DND-41 (cell line): ENCODE measurements at regions not wholly inside any gene's neighbourhood (a gene's known extent, or its start where the extent isn't known, plus 50 kb on each side); places are given as distances from the start of the nearest gene placed in this dataset.

ENCODE experiments used
- ATAC-seq: fragments of 200-7000 bp; cut with Tn5 transposase; 3 replicates; pipeline ENCODE4 v1.9.1; 2021; ENCODE audit warnings: low read depth; ENCODE audit not compliant: insufficient read depth
- DNase-seq: peaks from one replicate; pipeline ENCODE4 v3.0.0-alpha.2; 2020
- H2AFZ ChIP-seq: 2 replicates; pipeline ENCODE4 v1.6.0; 2012; ENCODE audit warnings: low read depth, low read length
- H3K27ac ChIP-seq: 2 replicates; pipeline ENCODE4 v1.5.1; 2012; ENCODE audit warnings: low read length, inconsistent platforms
- H3K27me3 ChIP-seq: fragments of 200-600 bp; sonication (generic); 2 replicates; pipeline ENCODE4 v1.6.0; 2012; ENCODE audit warnings: low read length, mild to moderate bottlenecking, inconsistent platforms; ENCODE audit not compliant: insufficient read depth, poor library complexity
- H3K36me3 ChIP-seq: 2 replicates; pipeline ENCODE4 v1.5.1; 2012; ENCODE audit warnings: low read length, inconsistent platforms; ENCODE audit not compliant: insufficient read depth
- H3K4me1 ChIP-seq: 2 replicates; pipeline ENCODE4 v1.5.1; 2012; ENCODE audit warnings: mild to moderate bottlenecking, low read length; ENCODE audit not compliant: insufficient read depth
- H3K4me2 ChIP-seq: 2 replicates; pipeline ENCODE4 v1.6.0; 2012; ENCODE audit warnings: mild to moderate bottlenecking, moderate library complexity, low read length, inconsistent platforms; ENCODE audit not compliant: insufficient read depth
- H3K4me3 ChIP-seq, 2 experiments: fragments of 200-600 bp in 1 of 2; shearing (Covaris generic) in 1 of 2; 2 replicates each; pipeline ENCODE4 v1.5.1; 2012 to 2016; ENCODE audit warnings: inconsistent platforms in 2 of 2, low read length in 2 of 2, mild to moderate bottlenecking in 2 of 2, low read depth in 1 of 2, moderate library complexity in 1 of 2
- H3K79me2 ChIP-seq: 2 replicates; pipeline ENCODE4 v1.6.0; 2012; ENCODE audit warnings: low read length, inconsistent platforms; ENCODE audit not compliant: insufficient read depth
- H3K9ac ChIP-seq: 2 replicates; pipeline ENCODE4 v1.6.0; 2012; ENCODE audit warnings: low read depth, mild to moderate bottlenecking, inconsistent platforms, low read length, moderate library complexity
- H3K9me3 ChIP-seq: 2 replicates; pipeline ENCODE4 v1.5.1; 2012; ENCODE audit warnings: low read length, moderate library complexity, mild to moderate bottlenecking, inconsistent platforms; ENCODE audit not compliant: insufficient read depth, severe bottlenecking
- H4K20me1 ChIP-seq: 2 replicates; pipeline ENCODE4 v1.6.0; 2012; ENCODE audit warnings: low read length; ENCODE audit not compliant: insufficient read depth
- CTCF ChIP-seq: IDR thresholded peaks from 2 replicates; pipeline ENCODE4 v1.5.1; 2012; ENCODE audit warnings: borderline replicate concordance, low read length, moderate library complexity, mild to moderate bottlenecking; ENCODE audit not compliant: poor library complexity, severe bottlenecking; ENCODE audit errors: extremely low read depth
- EZH2 ChIP-seq: IDR thresholded peaks from 3 replicates; pipeline ENCODE4 v1.6.1; 2012; ENCODE audit warnings: borderline replicate concordance, low read depth, mild to moderate bottlenecking, moderate library complexity, low read length, inconsistent platforms; ENCODE audit not compliant: severe bottlenecking

DNA sequence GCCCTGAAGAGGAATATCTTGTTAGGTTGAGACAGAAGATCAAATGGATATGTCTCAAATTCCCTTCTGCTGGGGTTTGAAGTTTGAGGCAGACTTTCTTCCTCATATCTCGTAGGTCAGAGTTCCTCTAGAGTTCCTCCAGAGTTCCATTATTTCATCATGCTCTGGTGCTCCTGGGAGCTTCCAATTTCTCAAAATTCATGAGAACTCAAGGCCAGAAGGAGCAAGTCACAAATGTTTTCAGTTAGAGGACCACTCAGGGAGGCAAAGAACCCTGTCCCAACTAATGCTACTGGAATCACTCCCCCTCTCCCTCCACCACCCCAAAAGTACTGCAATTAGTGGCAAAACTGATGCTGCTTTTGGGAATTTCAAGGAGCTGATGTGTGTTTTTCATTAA lies 115.7 kb upstream of the RBMS1 start:
- no peak overlapping the region for H2AFZ ChIP-seq
- no peaks in the 10 kb centered on the region for H3K79me2 ChIP-seq
- H3K4me3 ChIP-seq = no peak overlapping the region
- no peaks in the 10 kb centered on the region for H3K36me3 ChIP-seq
- H3K4me2 ChIP-seq = no peak overlapping the region
- H3K9me3 ChIP-seq = no peaks in the 10 kb centered on the region
- H3K27ac ChIP-seq = no peak overlapping the region
- H3K4me1 ChIP-seq = no peaks in the 10 kb centered on the region
- no peaks in the 10 kb centered on the region for H3K27me3 ChIP-seq
- no peak overlapping the region for H3K9ac ChIP-seq
- no peak for TF ChIP-seq CTCF
- no peak for TF ChIP-seq EZH2
- ATAC-seq = no peak
- no peaks in the 10 kb centered on the region for H4K20me1 ChIP-seq
- DNase-seq = no peak

GRCh38 chr2:160610041-160610440 lies 116.4 kb upstream of the RBMS1 start:
- Histone ChIP-seq H3K27me3 (no peaks in the 10 kb centered on the region), H3K4me1 (no peaks in the 10 kb centered on the region), H4K20me1 (no peaks in the 10 kb centered on the region), H3K79me2 (no peaks in the 10 kb centered on the region), H2AFZ (no peak overlapping the region), H3K27ac (no peak overlapping the region), H3K36me3 (no peaks in the 10 kb centered on the region), H3K9me3 (no peaks in the 10 kb centered on the region), H3K9ac (no peak overlapping the region), H3K4me3 (no peak overlapping the region), H3K4me2 (no peak overlapping the region)
- TF ChIP-seq EZH2 (no peak), CTCF (no peak)
- DNase-seq (no peak), ATAC-seq (no peak)

GRCh38 chr2:160612266-160612856 lies 118.8 kb upstream of the RBMS1 start:
- no peak for TF ChIP-seq EZH2
- no peak for TF ChIP-seq CTCF
- ATAC-seq (no peak), DNase-seq (no peak)

More at GRCh38 chr2:160612266-160612856, 118.8 kb upstream of the RBMS1 start:
- Histone ChIP-seq H3K9me3 (peaks cover 3% of the 10 kb centered on the region), H3K36me3 (no peaks in the 10 kb centered on the region), H2AFZ (no peak overlapping the region), H4K20me1 (no peaks in the 10 kb centered on the region), H3K27ac (no peak overlapping the region), H3K4me2 (no peak overlapping the region), H3K27me3 (no peaks in the 10 kb centered on the region), H3K4me1 (no peaks in the 10 kb centered on the region), H3K9ac (no peak overlapping the region), H3K4me3 (no peak overlapping the region), H3K79me2 (no peaks in the 10 kb centered on the region)
